ENCODE measurements at regions not wholly inside any gene's neighbourhood (a gene's known extent, or its start where the extent isn't known, plus 50 kb on each side); places are given as distances from the start of the nearest gene placed in this dataset.

DNA sequence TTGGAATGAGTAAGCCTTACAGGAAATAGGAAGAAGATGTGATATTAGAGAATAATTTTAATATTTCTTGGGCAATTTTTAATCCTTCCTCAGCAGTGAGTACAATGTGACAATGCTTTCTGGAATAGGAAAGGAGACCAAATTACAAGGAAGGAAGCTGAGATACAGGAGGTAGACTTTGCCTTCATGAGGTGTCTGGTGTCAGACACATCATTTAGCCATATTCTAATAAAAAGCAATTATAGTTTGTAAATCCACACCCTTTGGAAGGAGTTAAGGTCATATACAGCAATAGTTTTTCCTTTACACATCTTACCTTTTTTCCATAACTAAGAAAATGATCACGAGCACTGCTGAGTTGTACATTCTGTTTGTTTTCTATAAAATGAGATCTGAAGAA is 390.4 kb downstream of the SH3GL2 start:
- DNase-seq = no peak

DNA sequence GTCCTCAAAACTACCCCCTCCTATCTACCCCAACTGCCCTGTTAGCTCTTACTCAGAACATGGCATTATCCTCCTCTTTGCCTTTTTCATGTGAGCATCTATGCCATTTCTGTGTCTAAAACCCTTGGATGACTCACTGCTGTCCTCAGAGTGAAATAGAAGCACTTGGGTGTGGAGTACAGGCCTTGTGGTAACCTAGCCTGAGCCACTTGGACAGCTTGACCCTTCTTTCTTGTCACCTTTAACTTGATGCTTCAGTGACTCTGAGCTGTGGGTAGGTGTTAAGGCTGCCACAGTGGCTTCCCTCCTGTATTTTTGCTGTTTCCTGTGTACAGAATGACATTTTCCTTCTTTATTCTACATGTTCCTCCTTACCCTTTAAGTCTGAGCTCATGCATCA is 391.4 kb downstream of the SH3GL2 start:
- no peak for DNase-seq

DNA sequence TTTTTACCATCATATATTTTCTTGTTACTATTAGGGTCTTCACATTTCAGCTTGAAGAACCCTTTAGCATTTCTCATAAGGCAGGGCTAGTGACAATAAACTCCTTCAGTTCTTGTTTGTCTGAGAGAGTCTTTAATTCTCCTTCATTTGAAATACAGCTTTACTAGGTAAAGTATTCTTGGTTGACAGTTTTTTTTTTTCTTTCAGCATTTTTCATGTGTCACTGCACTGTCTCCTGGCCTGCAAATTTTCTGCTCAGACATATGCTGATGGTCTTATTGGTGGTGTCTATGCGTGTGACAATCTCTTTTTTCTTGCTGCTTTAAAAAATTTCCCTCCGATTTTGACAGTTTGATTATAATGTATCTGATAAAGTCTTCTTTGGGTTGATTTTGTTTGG is 399.9 kb downstream of the SH3GL2 start:
- DNase-seq = no peak

DNA sequence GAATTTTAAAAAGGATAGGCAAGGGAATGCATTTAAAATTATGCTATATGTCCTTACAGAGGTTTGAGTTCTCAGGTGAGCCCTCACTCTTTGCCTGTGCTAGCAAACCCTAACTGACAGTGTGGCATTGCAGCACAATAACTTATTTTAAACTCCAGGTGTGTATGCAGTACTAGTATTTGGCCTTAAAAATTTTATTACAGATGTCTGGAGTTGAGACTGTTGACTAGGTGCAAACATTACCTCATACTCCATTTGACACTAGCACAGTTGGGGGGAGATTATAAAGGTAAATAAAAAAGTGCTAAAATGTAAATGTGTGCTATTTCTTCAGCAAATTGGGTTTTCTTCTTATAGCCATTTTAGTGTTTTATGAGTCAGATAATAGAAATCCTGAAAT is 407.7 kb downstream of the SH3GL2 start:
- no peak for DNase-seq

DNA sequence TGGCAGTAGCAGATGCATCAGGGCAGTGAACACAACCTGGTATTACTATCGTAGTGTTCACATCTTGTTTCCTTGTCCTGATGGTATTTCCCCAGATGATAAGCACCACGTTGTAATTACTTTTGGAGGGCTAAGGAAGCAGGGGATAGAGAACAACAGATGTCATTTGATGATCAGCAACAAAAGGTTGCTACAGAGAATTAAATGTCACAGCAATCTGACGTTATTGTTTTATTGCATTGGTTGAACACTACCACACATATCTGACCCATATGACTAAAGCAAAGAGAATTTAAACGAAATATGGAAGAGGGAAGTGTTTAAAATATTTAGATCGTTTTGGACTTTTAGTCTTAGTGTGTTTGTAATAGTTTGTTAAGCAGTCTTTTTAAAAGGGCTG is 408.3 kb downstream of the SH3GL2 start:
- DNase-seq = no peak

DNA sequence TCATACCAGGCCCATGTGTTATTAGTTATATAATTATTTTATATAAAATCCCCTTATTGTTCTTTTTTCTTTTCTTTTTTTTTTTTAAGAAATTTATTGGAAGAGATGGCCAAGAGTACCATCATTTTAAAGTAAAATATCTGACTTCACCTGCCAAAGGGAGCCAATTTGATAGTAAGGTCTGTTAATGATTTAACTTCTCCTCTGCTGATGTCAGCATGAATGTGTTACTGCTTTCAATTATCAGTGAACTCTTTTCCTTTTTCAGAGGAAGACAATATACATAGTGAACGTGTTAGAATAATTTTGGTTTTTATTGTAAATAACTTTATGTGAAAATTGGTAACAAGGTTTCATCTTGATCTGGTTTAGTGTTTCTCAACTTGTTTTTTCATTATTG is 409.6 kb downstream of the SH3GL2 start:
- no peak for DNase-seq

DNA sequence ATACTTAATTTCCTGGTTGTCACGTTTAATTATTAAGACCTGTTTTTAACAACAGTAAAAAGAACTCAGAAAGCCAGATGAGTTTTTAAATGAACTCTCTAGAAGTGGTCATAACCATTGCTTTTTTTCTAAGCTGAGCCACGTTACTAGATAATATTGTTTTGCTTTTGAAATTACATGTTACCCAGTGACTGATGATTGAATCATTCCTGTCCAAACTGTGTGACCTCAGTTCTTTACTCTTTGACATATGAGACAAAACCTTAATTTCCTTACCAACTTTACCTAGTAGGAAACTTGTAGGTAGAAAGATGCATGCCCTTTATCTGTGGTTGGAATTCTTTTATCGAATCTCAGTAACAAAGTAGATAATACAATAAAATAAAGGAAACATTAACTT is 411.7 kb downstream of the SH3GL2 start:
- DNase-seq = no peak

DNA sequence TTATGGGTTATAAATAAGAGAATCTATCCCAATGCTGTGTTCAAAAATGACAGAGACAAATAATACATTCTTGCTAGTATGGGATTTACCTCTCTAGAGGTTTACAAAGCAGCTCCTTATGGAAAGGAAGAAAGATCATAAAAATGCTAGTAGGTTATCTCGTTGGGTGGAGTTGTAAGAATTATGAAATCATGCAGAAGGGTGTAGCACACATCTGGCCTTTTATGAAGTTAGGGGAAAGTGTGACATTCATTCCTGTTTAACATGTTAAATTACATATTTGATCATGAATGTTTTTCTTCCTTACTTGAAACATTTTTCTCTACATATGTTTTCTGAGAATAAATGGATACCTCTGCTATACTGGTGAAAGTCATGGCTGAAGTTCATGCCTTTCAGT is 414.2 kb downstream of the SH3GL2 start:
- DNase-seq = no peak

DNA sequence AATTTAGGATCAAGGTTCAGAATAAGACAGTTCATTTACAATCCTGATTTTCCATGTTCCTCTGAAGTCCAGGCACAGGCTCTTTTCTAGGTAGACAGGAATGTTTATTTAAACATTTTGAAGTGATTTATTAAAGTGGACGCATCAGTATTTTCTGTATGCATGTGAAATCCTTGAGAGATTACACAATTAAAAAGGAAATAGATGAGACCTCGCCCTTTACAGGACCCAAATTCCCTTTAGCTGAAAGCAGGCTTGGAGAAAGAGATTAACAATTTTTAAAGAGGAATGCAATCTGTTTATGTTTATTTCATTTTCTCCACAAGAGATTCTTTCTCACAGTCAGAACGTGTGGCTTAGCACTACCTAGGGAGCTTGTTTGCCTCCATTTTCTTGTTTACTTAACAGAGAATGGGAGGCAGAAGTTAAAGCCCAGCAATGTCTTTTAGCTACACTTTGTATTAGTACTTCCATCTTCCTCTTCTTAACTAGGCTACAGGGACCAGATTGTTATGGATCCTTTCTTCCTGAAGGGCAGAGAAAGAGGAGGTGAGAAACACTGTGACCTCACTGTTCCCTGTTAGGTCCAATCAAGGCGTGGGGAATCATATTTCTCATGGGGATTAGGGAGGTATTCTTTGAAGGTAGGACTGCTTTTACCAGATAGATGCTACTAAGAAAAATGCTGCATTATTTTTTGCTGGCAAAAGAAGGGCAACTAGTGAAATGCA is 416.0 kb downstream of the SH3GL2 start:
- DNase-seq = no peak

DNA sequence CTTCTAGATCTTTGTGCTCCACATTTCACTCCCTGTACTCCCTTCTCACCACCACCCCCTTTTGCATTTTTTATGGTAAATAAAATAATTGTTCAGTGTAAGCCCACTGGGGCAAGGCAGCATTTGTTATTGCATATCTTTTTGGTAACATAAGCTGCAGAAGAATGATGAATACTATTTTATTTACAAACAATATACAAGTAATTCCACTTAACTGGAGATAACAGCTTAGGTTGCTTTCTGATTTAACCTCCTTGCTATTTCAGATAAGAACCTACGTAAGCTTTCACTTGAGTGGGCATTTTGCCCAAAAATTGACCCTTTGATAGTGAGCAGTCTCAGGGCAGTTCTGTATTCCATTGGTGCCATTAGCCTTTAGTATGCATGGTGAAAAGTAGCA is 417.9 kb downstream of the SH3GL2 start:
- DNase-seq = no peak

DNA sequence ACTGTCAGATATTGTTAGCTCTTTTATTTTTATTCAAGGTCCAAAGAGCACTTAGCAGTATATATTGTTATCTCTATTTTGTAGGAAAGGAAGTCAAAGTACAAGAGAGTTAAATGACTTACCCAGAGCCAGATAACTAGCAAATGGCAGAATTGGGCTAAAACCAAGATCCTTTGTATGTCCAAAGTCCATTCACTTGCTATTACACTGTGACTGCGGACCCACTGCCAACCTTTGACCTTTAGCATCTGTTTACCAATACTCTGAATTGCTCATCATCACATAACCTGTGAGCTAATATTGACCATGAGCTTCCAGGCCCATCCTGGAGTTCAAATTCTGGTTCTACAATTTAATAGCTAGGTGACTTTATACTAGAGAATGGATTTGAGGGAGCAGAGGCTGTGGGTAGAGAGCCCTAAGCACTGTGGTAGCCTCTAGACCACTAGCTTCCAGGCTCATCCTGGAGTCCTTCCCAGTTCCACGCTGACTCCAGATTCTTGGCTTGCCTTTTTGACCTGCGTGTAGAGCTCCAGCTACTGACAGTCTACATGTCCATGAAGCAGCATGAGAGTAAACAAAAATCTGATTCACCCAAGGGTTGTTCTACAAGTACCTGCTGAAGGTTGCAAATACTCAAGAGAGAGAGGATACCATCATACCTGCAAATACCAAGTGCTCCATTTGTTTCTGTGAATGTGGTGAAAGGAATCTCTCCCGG is 424.0 kb downstream of the SH3GL2 start:
- DNase-seq = no peak

DNA sequence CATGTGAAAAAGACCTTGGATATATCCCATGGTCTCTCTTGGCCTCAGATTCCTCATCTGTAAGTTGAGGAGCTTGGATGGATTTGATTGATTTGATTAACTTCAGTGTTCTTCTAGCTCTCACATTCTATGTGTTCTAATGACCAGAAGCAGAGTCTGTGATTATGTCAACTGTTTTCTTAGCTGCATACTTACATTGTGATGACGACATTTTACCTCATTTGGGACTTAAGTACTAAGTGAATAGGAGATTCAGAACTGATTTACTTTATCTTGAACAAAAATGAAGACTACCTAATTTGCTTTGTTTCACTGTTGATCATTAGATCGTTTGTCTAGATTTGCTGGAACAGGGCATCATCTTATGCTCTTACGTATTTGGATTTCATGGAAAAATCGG is 427.7 kb downstream of the SH3GL2 start:
- no peak for DNase-seq

DNA sequence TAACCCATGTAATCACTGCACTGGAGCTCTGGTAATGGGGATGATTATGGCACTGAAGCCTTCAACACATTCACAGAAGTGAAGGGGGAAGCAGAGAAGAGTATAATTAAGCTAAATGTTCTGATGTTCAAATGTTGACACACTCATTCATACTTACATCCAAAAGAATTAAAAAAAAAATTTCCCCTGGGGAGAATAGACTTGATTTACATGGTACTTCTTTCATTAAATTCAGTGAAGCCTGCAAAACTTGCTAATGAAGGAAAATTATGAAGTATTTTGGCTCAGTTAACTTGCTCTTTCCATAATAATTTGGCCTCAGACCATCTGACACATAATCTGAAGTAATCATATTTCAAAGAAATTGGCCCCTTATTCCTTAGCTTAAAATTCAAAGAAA is 428.8 kb downstream of the SH3GL2 start:
- DNase-seq = no peak

DNA sequence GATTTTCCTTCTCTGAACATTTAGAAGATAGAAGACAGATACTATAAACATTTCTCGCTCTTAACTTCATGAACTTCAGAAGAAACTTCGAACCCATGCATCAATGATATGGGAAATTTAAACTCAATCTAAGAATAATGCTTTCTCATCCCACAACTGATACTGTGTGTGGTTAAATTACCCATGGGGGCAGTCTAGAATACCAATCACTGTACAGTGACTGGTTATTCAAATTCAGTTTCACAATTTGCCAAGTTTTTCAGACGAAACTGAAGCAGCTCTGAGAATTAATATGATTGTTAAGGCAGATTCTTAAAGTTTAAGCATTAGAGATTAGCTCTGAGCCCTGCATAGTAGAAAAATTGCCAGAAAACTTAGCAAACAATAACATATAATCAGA is 431.0 kb downstream of the SH3GL2 start:
- DNase-seq = no peak

DNA sequence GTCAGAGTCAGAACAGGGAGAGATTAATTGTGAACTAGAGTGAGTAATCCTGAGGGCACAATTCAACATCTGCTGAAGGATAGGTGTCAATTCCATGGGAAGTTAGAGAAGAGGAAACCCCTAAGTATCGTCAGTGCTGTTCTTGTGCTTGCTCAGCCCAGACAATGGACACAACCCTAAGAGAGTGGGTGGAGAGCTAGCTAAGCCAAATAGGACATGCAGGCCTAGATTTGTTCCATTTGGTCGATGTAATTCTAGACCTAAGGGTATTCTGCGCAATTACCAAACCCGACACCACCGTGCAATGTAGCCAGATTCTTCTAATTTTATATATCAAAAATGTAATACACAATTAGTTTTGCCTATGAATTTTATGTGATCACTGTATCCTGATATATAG is 431.6 kb downstream of the SH3GL2 start:
- no peak for DNase-seq

DNA sequence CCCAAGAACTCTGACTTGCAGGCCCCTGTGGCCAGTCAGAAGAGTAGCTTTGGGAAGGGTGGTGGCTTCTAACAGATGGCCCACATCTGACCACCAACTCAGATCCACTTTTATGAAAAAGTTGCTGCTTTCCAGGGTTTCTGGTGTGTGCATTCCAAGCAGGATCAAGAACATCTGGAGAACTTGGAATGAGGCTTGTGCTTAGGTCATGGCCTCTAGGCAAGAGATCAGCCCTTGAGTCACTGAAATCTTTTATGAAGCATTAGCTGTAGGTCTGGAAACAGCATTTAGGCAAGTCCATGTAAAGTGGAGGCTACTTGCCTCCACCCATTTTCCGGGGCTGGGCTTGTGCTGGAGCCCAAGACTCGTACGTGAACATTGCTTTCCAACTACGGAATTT is 433.3 kb downstream of the SH3GL2 start:
- DNase-seq = no peak

DNA sequence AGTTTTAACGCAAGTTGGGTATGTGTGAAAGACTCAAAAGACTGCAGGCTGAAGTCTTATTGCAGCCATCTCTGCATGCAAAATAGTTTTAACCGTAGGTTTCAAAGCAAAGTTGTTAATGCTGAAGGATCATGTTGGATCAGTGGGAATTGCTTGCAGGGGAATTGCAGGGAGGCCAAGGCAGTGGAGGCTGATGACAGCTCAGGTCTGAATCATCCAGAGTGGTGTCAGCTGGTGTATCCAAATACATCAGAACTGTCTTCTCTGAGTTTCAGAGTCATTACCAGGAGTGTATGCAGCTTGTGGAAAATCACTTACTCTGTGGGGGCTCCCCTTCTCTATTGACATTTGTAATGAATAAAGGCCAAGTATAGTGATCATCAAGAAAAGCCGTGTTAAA is 435.7 kb downstream of the SH3GL2 start:
- DNase-seq = no peak

DNA sequence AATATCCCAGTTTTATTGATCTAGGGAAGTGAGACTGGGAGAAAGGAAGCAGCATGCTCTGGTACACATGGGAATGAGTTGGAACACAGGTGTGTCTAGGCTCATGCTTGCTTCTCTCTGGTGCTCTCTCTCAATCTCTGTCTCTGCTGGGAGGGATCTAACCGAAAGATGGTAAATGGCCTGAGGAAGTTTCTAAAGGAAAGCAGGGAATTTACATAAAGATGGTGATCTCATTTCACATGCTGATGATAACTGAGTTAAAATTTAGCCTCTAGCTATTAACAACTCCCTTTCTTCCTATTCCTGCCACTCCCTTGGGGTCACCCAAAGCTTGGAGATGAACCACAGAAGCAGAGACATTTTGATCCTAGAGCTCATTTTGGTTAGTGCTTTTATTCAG is 436.2 kb downstream of the SH3GL2 start:
- no peak for DNase-seq

DNA sequence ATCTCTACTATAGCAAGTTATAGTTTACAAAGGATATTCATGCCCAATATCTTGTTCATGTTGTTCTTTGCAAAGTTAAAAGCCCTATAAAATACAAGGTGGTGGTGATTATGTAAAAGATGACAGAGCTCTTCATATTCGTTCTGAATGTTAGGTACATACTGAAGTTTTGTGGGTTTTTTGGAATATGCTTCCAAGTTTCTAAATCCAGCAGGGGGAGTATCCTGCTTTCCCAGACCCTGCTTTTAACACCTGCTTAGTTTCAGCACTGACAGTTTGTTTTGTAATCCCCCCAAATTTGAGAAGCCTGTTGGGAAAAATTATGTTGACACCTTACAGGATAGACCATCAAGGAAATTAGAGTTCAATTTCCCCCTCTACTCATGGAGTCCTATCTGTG is 438.3 kb downstream of the SH3GL2 start:
- no peak for DNase-seq

DNA sequence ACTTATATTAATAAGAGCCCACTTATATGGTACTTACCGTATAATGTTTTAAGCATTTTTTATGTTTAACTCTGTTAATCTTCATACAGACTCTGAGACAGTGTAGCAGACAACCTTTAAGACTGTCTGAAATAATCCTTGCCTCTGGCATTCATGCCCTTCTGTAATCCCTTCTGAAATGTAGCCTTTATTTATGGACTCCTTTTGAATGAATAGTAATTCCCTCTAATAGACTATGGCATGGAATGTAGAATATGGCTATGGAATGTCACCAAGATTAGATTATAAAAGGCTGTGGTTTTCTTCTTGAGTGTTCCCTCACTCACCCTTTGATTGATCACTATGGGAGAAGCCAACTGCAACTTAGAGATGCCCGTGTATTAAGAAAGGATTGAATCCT is 439.4 kb downstream of the SH3GL2 start:
- no peak for DNase-seq

DNA sequence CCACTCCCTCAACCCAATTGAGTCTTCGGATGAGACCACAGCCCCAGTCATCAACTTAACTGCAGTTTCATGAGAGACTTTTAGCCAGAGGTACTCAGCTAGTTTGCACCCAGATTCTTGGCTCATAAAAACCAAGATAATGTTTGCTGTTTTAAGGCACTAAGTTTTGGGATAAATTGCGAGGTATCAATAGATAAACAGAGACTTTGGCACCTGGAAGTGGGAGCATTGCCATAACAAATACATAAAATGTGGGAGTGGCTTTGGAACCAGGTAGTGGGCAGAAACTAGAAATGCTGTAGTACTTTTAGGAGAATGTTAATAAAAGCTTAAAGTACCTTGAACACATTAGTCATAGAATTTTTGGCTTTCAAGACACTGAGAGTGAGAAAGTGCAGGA is 439.8 kb downstream of the SH3GL2 start:
- DNase-seq = no peak

DNA sequence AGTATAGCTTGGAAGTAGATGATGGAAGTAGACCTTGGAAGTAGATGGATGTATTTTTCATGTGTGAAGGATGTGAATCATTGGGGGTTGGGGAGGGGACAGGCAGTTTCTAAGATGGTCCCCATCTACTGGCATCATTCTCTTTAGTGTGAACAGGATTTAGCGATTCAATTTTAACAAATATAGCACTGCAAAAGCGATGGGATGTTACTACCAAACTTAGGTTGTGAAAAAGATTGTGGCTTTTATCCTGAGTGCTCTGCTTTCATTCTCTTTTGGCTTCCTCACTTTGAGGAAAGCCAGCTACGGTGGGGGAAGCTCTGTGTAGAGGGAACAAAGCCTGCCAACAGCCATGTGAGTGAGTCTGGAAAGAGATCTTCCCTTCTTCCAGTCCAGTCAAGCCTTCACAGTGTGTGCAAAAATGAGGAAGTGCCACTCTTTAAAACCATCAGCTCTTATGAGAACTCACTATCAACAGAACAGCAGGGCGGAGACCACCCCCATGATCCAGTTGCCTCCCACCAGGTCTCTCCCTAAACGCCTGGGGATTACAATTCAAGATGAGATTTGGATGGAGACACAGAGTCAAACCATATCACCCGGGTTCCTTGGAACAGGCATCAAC is 441.4 kb downstream of the SH3GL2 start:
- DNase-seq = no peak

DNA sequence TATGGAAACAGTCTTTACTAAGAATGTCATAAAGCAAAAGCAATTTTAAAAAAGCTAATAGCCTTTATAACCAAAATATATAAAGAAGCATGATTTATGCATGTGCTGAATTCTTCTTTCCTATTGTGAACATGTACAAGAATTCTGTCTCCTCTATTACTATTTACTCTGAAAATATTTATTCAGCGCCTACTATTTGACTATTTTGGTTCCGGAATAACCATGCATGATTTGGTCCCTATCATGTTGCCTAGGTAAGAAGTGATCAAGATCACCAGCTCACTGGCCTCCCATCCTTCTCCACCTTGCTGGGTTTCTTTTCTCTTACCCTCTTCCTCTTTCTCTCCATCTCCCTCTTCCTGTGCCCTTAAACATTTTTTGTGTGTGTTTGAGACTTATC is 443.8 kb downstream of the SH3GL2 start:
- DNase-seq = no peak
